ENCODE measurements at regions not wholly inside any gene's neighbourhood (a gene's known extent, or its start where the extent isn't known, plus 50 kb on each side); places are given as distances from the start of the nearest gene placed in this dataset.

DNA sequence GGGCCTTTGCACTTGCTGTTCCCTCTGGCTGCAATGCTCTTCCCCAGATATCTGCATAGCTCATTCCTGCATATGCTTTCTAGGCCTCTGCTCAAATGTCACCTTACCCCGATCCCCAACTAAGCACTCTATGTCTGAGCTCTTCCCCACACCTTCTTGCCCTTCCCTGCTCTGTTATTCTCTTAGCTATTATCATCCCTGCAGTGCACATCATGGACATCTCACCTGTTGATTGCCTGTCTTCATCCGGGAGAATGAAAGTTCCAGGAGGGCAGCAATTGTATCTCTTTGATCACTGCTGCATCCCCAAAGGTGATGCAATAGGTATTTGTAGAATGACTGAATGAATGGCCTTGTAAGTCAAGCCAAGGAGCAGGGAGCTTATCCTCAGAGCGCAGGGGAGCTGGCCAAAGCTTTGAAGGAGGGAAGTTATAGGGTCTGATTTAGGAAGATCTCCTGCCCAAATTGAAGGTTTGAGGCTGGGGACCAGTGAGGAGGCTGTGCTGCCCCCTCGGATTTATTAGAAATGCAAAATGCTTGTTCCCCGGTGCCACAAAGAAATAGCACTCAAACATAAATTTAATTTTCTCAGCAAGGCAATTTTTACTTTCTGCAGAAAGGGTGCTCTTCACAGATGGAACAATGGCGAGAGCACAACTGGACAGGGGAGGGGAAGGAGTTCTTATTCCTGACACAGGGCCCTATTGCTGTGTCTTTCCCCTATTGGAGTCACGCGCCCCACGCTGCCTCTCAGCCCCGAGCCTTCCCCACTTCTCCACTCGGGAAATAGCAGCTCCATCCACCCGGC, 631.1 kb downstream of the MATN1 start:
- H3K9ac ChIP-seq (ENCODE audit: low read length): no peak overlapping the region
- H3K9me3 ChIP-seq (ENCODE audit: low read length): peaks cover 9% of the 10 kb centered on the region
- H3K79me2 ChIP-seq (ENCODE audit: low read length): no peaks in the 10 kb centered on the region
- no peak overlapping the region for H3K4me3 ChIP-seq (ENCODE audit: low read length)
- H3K27me3 ChIP-seq (ENCODE audit: low read length): no peaks in the 10 kb centered on the region
- H3K4me1 ChIP-seq (ENCODE audit: low read length): no peaks in the 10 kb centered on the region
- no peak overlapping the region for H2AFZ ChIP-seq (ENCODE audit: low read length)
- no peak overlapping the region for H3K4me2 ChIP-seq (ENCODE audit: low read depth, low read length, poor library complexity, severe bottlenecking)
- no peak overlapping the region for H3K27ac ChIP-seq (ENCODE audit: low read length)
- no peak for DNase-seq
- no peaks in the 10 kb centered on the region for H3K9me2 ChIP-seq (replicated peaks; ENCODE audit: insufficient read depth, low read length)
- no peaks in the 10 kb centered on the region for H4K20me1 ChIP-seq (ENCODE audit: insufficient read depth, low read depth, low read length)
- no peaks in the 10 kb centered on the region for H3K36me3 ChIP-seq (ENCODE audit: insufficient read depth, low read length)

DNA sequence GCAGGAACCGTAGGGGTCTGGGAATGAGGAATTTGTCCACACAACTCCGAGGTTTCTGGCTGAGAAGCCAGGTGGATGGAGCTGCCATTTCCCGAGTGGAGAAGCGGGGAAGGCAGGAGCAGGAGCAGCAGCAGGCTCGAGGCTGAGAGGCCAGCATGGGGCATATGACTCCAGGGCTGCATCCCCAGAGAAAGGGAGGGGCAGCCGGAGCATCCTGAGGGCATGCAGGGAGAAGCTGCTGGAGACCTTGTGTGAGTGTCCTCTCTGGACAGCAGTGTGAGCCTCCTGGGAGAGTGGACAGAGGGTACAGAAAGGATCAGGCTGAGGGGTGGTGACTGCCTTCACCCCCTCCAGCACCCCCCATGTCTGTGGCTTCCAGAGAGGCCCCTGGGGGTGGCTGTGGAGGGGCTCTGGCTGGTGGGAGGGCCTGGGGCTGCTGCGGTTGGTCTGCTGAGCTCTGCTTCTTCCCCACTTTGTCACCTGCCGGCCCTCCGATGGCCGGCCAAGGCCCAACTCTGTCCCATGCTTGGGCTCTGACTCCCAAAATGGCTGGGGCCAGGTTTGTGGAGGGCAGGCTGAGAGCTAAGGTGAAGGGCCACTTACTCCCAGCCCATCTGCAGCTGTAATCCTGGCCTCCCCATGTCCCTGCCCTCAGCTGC, 633.1 kb downstream of the MATN1 start:
- no peak for DNase-seq
- Histone ChIP-seq H3K27ac (ENCODE audit: low read length) (no peak overlapping the region), H3K79me2 (ENCODE audit: low read length) (no peaks in the 10 kb centered on the region), H3K9me2 (replicated peaks; ENCODE audit: insufficient read depth, low read length) (no peaks in the 10 kb centered on the region), H3K4me2 (ENCODE audit: low read depth, low read length, poor library complexity, severe bottlenecking) (no peak overlapping the region), H2AFZ (ENCODE audit: low read length) (no peak overlapping the region), H3K4me1 (ENCODE audit: low read length) (no peaks in the 10 kb centered on the region), H3K36me3 (ENCODE audit: insufficient read depth, low read length) (no peaks in the 10 kb centered on the region), H4K20me1 (ENCODE audit: insufficient read depth, low read depth, low read length) (no peaks in the 10 kb centered on the region), H3K9ac (ENCODE audit: low read length) (no peak overlapping the region), H3K9me3 (ENCODE audit: low read length) (peaks cover 9% of the 10 kb centered on the region), H3K27me3 (ENCODE audit: low read length) (no peaks in the 10 kb centered on the region), H3K4me3 (ENCODE audit: low read length) (no peak overlapping the region)

DNA sequence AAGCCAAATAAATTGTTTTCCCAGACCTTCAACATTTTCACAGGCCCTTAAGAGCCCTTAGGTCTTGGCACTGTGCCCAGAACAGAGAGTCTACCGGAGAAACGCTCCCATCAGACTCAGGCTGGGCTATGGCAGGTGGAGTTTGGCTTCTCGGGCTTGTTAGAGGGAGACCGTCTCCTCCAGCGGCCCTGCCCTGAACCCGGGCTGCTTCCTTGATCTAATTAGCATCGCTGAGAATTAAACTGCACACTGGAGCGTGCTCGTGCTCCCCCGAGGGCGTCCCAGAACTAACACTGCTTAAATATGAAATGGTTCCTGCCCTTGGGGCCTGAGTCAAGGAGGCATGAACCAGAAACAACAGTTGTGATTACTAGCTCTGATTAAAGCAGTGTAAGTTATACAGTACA, 634.4 kb downstream of the MATN1 start:
- Histone ChIP-seq H3K79me2 (ENCODE audit: low read length) (no peaks in the 10 kb centered on the region), H3K9me3 (ENCODE audit: low read length) (peaks cover 9% of the 10 kb centered on the region), H3K27me3 (ENCODE audit: low read length) (no peaks in the 10 kb centered on the region), H3K4me2 (ENCODE audit: low read depth, low read length, poor library complexity, severe bottlenecking) (no peak overlapping the region), H3K4me1 (ENCODE audit: low read length) (no peaks in the 10 kb centered on the region), H3K9me2 (replicated peaks; ENCODE audit: insufficient read depth, low read length) (no peaks in the 10 kb centered on the region), H2AFZ (ENCODE audit: low read length) (no peak overlapping the region), H4K20me1 (ENCODE audit: insufficient read depth, low read depth, low read length) (no peaks in the 10 kb centered on the region), H3K36me3 (ENCODE audit: insufficient read depth, low read length) (no peaks in the 10 kb centered on the region), H3K9ac (ENCODE audit: low read length) (no peak overlapping the region), H3K27ac (ENCODE audit: low read length) (no peak overlapping the region), H3K4me3 (ENCODE audit: low read length) (no peak overlapping the region)
- no peak for DNase-seq

DNA sequence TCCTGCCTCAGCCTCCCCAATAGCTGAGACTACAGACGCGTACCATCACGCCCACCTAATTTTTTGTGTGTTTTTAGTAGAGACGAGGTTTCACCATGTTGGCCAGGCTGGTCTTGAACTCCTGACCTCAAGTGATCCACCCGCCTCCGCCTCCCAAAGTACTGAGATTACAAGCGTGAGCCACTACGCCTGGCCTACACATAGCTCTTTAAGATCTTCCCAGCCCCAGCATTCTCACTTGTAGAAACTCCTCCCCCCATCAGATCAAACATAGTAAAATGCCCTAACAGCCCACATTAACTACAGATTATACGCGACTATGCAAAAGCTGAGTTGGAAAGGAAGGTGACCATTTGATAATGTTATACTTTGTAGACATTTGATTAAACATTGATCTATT, 634.8 kb downstream of the MATN1 start:
- no peak overlapping the region for H3K9ac ChIP-seq (ENCODE audit: low read length)
- no peak overlapping the region for H3K4me3 ChIP-seq (ENCODE audit: low read length)
- H3K79me2 ChIP-seq (ENCODE audit: low read length): no peaks in the 10 kb centered on the region
- no peaks in the 10 kb centered on the region for H3K27me3 ChIP-seq (ENCODE audit: low read length)
- H3K4me1 ChIP-seq (ENCODE audit: low read length): no peaks in the 10 kb centered on the region
- H2AFZ ChIP-seq (ENCODE audit: low read length): no peak overlapping the region
- no peak overlapping the region for H3K27ac ChIP-seq (ENCODE audit: low read length)
- no peak for DNase-seq
- H3K4me2 ChIP-seq (ENCODE audit: low read depth, low read length, poor library complexity, severe bottlenecking): no peak overlapping the region
- no peaks in the 10 kb centered on the region for H3K9me2 ChIP-seq (replicated peaks; ENCODE audit: insufficient read depth, low read length)
- H3K36me3 ChIP-seq (ENCODE audit: insufficient read depth, low read length): no peaks in the 10 kb centered on the region
- no peaks in the 10 kb centered on the region for H4K20me1 ChIP-seq (ENCODE audit: insufficient read depth, low read depth, low read length)
- H3K9me3 ChIP-seq (ENCODE audit: low read length): peaks cover 9% of the 10 kb centered on the region

DNA sequence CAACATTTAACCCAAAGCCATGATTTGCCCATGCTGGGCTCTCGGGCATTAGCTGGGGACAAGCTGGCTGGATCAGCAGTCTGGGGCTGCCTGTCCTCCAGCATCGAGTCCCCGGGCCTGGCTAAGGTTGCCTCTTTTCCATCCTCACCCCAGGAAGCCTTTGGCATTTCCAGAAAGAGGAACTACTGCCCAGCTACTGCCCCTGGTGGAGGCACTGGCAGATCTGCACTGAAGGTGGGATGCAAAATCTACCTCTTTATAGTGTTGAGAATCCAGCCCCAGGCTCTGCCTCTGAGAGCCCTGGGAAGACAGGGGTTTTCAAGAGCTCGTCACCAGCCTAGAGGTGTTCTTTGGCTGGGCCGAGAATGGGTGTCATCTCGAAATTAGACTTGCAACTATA, 635.9 kb downstream of the MATN1 start:
- Histone ChIP-seq H3K36me3 (ENCODE audit: insufficient read depth, low read length) (no peaks in the 10 kb centered on the region), H3K9ac (ENCODE audit: low read length) (no peak overlapping the region), H3K4me2 (ENCODE audit: low read depth, low read length, poor library complexity, severe bottlenecking) (no peak overlapping the region), H3K4me3 (ENCODE audit: low read length) (no peak overlapping the region), H2AFZ (ENCODE audit: low read length) (no peak overlapping the region), H3K27me3 (ENCODE audit: low read length) (no peaks in the 10 kb centered on the region), H3K79me2 (ENCODE audit: low read length) (no peaks in the 10 kb centered on the region), H3K9me3 (ENCODE audit: low read length) (peaks cover 9% of the 10 kb centered on the region), H3K9me2 (replicated peaks; ENCODE audit: insufficient read depth, low read length) (no peaks in the 10 kb centered on the region), H3K27ac (ENCODE audit: low read length) (no peak overlapping the region), H4K20me1 (ENCODE audit: insufficient read depth, low read depth, low read length) (no peaks in the 10 kb centered on the region), H3K4me1 (ENCODE audit: low read length) (no peaks in the 10 kb centered on the region)
- DNase-seq: peak; percentile 51

DNA sequence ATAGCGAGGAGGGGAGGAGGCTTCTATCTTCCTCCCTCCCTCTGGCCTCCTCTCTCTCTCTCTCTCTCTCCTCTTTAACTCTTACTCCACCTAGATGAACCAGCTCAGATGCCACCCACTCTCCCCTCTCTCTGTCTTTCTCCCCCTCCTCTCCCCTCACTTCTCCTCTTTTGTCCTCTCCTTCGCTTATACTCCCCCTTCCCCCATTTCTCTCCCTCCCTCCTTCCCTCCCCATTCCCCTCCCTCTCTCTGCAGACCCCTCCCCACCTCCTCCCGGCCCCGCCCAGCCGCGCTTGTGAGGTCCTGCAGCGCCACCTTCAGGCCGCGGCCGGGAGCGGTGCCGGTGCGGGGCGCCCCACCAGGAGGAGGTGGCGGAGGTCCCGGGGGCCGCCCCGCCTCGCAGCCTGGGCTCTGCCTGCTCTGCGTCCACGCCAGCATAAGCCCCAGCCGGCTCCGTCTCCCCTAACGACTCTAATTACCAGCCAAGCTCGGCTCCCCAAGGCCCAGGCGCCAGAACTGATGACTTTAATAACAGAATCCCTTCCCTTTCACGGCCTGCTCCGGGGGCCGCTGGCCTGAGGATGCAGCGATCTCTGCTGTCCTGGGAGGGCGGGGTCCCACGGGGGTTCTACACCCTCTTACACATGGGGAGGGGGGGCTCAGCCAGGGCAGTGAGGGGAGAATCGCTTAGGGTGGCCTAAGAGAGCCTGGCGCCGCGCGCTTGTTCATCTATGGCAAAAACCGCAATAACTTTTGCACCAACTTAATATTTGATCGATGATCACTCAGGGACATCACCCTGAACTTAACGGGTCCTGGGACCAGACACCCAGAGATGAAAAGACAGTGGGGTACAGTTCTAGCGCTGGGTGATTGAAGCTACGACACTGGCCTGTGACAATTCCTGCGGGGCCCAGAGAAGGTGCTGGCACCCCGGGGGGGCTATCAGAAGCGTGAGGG, 637.3 kb downstream of the MATN1 start:
- no peak overlapping the region for H3K27ac ChIP-seq (ENCODE audit: low read length)
- H3K4me1 ChIP-seq (ENCODE audit: low read length): no peaks in the 10 kb centered on the region
- DNase-seq: peak; percentile 75
- H3K27me3 ChIP-seq (ENCODE audit: low read length): no peaks in the 10 kb centered on the region
- no peaks in the 10 kb centered on the region for H4K20me1 ChIP-seq (ENCODE audit: insufficient read depth, low read depth, low read length)
- H3K9me2 ChIP-seq (replicated peaks; ENCODE audit: insufficient read depth, low read length): no peaks in the 10 kb centered on the region
- H3K36me3 ChIP-seq (ENCODE audit: insufficient read depth, low read length): no peaks in the 10 kb centered on the region
- H3K79me2 ChIP-seq (ENCODE audit: low read length): no peaks in the 10 kb centered on the region
- 0 out of 2 replicates have a peak, but pooled peaks cover 3% of the 10 kb centered on the region for H3K9me3 ChIP-seq (ENCODE audit: low read length)
- H3K4me2 ChIP-seq (ENCODE audit: low read depth, low read length, poor library complexity, severe bottlenecking): no peak overlapping the region
- H2AFZ ChIP-seq (ENCODE audit: low read length): no peak overlapping the region
- no peak overlapping the region for H3K9ac ChIP-seq (ENCODE audit: low read length)
- no peak overlapping the region for H3K4me3 ChIP-seq (ENCODE audit: low read length)

DNA sequence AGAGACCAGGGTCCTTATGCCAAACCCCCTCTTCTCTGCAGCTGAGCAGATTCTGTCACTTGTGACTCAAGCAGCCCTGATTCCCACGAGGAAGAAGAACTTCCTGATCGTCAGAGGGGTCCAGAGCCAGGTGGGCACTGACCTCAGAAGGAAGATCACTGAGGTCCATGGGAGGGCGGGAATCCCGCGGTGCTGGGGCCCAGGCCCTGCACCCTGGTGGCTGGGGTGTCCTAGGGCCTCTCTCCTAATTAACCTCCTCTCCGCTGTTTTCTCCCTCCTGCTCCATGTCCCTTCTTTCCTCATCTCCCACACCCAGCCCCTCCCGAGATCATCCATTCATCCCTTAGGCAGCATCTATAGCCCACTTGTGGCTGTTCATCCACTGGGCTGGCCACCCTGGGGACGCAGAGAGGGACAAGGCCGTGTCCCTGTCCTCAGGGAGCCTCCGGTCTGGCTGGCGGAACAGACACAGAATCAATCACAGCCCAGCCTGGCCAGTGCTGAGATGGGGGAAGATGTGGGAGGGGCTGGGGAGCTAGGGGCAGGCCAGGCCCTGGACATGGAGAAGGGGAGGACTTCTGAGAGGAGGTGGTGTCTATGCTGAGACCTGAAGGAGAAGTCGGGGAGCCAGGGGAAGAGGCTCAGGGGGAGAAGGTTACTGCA, 638.3 kb downstream of the MATN1 start:
- DNase-seq: no peak
- no peaks in the 10 kb centered on the region for H4K20me1 ChIP-seq (ENCODE audit: insufficient read depth, low read depth, low read length)
- H3K36me3 ChIP-seq (ENCODE audit: insufficient read depth, low read length): no peaks in the 10 kb centered on the region
- H3K27ac ChIP-seq (ENCODE audit: low read length): no peak overlapping the region
- no peaks in the 10 kb centered on the region for H3K4me1 ChIP-seq (ENCODE audit: low read length)
- no peaks in the 10 kb centered on the region for H3K79me2 ChIP-seq (ENCODE audit: low read length)
- H3K9me3 ChIP-seq (ENCODE audit: low read length): no peaks in the 10 kb centered on the region
- H3K9me2 ChIP-seq (replicated peaks; ENCODE audit: insufficient read depth, low read length): no peaks in the 10 kb centered on the region
- H3K4me3 ChIP-seq (ENCODE audit: low read length): no peak overlapping the region
- H3K27me3 ChIP-seq (ENCODE audit: low read length): no peaks in the 10 kb centered on the region
- no peak overlapping the region for H2AFZ ChIP-seq (ENCODE audit: low read length)
- no peak overlapping the region for H3K9ac ChIP-seq (ENCODE audit: low read length)
- no peak overlapping the region for H3K4me2 ChIP-seq (ENCODE audit: low read depth, low read length, poor library complexity, severe bottlenecking)
